Activated CD4-positive, alpha-beta T cell treated with anti-CD3 and anti-CD28 coated beads, Interleukin-2, Interleukin-6, amounts not matched to agents 100 ng/mL and 50 ng/mL, durations not matched to agents 16 hours and 8 hours (primary cell): ENCODE measurements at regions not wholly inside any gene's neighbourhood (a gene's known extent, or its start where the extent isn't known, plus 50 kb on each side); places are given as distances from the start of the nearest gene placed in this dataset.
"Not testable (repeated sequence)": the region's sequence is repeated elsewhere in the genome, so short reads cannot be mapped to it uniquely, and the experiment has no call there.

ENCODE experiments used
- DNase-seq: peaks from one replicate; pipeline ENCODE4 v3.0.0-alpha.2; 2020

DNA sequence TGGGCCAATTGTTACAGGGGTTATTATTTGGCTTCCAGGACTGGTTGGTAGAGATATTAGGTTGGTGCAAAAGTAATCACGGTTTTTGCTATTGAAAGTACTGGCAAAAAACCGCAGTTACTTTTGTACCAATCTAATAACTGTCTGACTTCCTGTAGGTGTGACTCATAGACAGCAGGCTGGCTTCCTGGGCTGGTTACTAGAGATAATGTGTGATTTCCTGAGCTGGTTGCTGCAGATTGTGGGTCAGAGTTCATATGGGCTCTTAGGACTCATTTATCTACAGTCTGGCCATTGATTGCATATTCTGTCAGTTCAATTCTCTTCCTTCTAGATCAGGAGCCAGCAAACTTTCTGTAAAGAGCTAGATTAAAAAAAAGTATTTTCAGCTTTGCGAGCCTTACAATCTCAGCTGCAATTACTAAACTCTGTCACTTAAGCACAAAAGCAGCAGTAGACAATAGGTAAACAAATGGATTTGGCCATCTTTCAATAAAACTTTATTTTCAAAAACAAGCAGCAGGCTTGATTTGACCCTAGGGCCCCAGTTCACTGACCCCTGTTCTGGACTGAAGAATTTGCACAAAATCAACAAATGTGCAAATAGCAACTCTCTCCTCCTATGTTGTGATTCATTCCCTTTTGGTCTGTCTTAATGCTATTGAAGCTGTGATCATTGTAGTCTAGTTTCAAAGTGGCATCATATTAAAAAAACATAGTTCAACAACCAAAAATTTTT lies 50.8 kb upstream of the BOD1L1 start:
- peak; percentile 18 for DNase-seq

DNA sequence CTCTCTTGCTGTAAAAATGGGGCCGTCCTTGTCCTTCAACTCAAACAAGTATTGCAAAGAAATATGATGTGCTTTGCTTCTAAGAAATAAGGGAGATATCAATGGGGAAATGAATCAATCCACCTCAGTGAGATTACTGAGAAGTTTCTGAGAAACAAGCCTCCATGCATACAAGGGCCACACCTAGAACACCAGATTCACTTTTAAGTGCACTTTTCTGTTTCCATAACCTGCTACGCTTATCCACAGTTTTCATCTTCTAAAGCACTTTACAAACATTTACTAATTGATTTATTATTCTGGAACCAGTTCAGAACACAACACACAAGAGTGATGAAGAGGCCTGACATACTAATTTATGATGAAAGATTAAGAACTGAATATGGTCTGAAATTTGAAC lies 54.0 kb upstream of the BOD1L1 start:
- DNase-seq, result no peak

DNA sequence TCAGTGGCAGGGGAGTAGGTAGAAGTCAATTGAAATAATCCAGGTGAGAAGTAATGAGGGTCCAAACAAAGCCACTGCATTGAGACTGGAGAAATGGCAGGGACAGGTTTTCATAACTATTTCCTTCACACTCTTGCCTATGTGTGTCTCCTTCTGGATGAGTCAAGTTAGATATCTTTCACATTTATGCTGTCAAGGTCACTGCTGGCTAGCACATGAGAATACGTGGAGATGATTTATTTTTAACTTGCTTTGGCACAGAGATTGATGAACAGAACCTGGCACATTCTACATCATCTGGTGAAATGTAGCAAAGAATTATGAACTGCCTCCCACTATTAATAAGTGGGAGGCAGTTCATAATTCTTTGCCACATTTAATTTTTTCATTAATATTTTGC lies 66.7 kb upstream of the BOD1L1 start:
- DNase-seq, result no peak

DNA sequence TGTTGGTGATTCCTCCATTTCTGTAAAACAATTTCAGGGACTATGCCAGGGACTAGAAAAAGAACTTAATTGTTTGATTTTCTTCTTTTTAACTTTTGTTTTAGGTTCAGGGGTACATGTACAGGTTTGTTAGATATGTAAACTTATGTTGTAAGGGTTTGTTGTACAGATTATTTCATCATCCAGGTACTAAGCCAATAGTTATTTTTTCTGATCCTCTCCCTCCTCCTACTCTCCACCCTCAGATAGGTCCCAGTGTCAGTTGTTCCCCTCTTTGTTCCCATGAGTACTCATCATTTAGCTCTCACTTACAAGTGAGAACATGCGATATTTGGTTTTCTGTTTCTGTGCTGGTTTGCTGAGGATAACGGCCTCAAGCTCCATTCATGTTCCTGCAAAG lies 70.8 kb upstream of the BOD1L1 start:
- no peak for DNase-seq

DNA sequence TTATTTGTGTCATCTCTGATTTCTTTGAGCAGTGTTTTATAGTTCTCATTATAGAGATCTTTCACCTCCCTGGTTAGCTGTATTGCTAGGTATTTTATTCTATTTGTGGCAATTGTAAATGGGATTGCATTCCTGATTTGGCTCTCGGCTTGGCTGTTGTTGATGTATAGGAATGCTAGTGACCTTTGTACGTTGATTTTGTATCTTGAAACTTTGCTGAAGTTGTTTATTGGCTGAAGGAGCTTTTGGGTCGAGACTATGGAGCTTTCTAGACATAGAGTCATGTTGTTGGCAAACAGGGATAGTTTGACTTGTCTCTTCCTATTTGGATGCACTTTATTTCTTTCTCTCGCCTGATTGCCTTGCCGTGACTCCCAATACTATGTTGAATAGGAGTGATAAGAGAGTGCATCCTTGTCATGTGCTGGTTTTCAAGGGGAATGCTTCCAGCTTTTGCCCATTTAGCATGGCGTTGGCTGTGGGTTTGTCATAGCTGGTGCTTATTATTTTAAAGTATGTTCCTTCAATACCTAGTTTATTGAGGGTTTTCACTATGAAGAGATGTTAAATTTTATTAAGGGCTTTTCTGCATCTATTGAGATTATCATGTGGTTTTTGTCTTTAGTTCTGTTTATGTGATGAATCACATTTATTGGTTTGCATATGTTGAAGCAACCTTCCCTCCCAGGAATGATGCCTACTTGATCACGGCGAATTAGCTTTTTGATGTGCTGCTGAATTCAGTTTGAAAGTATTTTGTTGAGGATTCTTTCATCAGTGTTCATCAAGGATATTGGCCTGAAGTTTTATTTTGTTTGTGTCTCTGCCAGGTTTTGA lies 72.7 kb upstream of the BOD1L1 start:
- no peak for DNase-seq

- not testable (repeated sequence) for DNase-seq
These were observed 73.3 kb upstream of the BOD1L1 start for GRCh38 chr4:13700858-13701140.

- no peak for DNase-seq
These were observed 74.5 kb upstream of the BOD1L1 start for GRCh38 chr4:13701937-13702446.

GRCh38 chr4:13703096-13703495 lies 75.6 kb upstream of the BOD1L1 start:
- no peak for DNase-seq

DNA sequence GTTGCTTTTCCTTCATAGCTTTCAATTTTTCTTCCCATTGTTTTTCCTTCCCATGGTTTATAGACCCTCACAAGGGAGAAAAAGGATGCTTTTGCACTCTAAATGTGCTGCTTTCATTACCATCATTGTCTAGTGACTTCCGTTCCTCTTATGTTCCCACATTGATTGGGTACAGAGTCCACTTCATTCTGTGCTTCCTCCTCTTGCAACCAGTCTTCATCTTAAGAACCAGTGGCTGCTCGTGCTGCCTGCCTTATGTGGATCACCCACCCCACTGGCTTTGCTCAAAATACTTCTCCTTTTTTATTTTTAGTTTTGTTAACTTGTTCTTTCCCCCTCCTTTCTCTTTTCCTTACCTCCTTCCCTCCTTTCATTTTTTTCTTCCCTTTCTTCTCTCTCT lies 76.5 kb upstream of the BOD1L1 start:
- DNase-seq, result no peak

GRCh38 chr4:13704761-13705160 lies 77.2 kb upstream of the BOD1L1 start:
- no peak for DNase-seq

GRCh38 chr4:13705521-13706041 lies 78.1 kb upstream of the BOD1L1 start:
- no peak for DNase-seq

DNA sequence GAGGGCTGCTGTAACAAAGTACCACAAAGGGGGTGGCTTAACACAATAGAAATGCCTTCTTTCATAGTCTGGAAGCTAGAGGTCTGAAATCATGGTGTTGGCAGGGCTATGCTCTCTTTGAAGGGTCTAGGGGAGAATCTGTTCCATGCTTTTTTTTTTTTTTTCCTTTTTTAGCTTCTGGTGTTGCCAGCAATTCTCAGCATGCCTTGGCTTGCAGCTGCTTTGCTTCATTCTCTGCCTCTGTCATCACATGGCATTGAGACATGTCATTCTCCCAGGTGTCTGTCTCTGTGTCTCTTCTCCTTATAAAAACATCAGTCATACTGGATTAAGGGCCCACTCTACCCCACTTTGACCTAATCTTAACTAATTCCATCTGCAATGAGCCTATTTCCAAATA lies 78.6 kb upstream of the BOD1L1 start:
- no peak for DNase-seq

DNA sequence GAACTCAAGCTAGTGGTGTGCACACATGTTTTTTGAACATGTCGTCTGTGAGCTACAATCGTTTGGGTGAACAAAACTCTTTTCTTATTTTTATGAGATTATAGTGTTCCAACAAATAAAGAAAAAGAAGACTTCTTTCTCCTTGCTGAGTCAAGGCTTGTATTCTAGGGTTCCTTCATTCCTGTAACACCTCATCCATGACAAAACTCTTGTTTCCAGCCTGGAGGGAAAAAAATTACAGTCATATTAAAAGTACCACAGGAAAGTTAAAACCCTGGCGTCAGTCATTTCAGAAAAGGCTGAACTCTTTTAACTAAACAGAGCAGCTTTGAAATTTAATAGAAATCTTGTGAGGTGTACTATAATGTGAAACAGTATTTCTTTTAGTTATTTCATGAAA lies 79.2 kb upstream of the BOD1L1 start:
- DNase-seq, result no peak

DNA sequence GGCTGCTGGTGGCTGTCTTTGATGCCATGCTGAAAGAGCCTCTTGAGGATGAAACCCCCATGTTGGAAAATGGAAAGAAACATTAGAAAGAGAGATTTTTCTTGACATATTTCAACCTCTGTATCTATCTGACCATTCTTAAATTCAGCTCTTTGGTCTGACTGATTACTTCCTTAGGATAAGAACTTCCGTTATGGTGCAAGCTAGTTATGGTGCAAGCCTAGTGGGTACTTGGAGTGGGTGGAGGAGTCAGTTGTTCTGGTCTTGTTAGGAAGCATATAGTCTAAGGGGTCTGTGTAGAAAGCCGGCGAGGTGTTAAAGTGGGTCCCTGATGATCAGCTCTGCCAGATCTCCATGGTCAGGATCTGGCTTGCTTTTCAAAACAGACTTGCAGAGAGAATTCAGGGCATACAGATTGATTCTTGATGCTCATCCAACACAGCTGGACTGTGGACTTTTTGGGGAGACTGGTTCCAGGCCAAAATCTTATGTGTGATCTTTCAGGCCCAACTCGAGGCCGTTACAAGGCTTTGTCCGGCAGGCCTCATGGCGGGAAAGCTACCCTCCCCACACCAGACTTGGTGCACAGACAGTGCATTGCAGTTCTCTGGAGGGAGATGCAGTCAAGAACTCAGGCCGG lies 82.8 kb upstream of the BOD1L1 start:
- no peak for DNase-seq

GRCh38 chr4:13711233-13711785 lies 83.8 kb upstream of the BOD1L1 start:
- DNase-seq, result no peak

DNA sequence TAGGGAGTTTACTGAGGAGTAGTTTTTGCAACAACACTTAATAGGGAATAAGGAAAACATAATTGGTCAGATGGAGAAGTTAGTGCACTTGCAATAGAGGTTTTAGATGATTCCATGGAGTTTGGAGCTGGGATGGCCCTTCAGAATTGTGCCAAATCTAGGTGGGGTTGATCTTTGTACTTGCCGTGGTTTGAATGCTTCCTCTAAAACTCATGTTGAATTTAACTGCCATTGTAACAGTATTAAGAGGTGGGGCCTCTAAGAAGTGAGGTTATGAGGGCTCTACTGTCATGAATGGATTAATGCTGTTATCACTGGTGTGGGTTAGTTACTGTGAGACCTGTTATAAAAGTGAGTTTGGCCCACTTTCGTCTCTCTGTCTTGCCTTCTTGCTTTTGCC lies 94.4 kb upstream of the BOD1L1 start:
- DNase-seq, result no peak

DNA sequence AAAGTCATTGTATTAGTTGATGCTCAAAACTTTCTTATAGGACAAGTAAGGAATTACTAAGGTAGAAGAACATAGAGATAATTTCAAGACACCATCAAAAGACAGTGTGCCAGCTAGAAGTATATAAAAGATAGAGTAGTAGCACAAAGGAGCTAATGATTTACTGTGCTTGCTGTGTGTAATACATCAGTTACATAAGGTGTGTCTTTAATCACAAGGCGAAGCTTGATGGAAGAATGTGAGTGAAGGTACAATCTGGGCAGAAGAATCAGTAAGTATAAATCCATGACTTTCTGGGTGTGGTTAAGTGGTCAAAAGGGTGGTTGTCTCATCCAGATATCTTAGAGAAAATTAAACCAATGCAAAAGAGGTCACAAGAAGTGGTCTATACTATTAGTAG lies 95.1 kb upstream of the BOD1L1 start:
- DNase-seq, result no peak

DNA sequence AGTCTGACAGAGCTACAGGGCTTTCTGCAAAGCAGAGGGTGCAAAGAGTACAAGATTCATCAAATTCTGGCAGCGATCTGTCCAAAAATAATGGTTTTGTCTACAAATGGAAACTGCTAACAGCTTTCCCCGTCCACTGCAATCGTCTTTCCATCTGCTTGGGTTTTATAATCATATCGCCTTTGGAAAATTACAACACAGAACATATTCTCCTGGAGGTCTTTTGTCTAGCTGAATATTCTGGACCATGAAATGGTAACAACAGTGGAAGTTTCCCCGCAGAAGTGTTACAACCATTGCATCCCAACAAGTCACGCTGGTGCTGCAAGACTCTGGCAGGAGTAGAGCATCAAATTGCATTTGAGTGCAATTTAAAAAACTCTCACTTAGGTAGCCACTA lies 101.2 kb upstream of the BOD1L1 start:
- DNase-seq, result no peak

DNA sequence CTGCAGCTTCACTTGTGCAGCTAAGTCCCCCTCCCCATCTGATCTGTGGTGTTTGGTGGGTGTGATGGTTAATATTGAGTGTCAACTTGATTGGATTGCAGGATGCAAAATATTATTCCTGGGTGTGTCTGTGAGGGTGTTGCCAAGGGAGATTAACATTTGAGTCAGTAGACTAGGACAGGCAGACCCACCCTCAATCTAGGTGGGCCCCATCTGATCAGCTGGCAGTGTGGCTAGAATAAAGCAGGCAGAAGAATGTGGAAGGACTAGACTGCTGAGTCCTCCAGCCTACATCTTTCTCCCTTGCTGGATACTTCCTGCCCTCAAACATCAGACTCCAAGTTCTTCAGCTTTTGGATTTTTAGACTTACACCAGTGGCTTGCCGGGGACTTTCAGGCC lies 103.5 kb upstream of the BOD1L1 start:
- no peak for DNase-seq

DNA sequence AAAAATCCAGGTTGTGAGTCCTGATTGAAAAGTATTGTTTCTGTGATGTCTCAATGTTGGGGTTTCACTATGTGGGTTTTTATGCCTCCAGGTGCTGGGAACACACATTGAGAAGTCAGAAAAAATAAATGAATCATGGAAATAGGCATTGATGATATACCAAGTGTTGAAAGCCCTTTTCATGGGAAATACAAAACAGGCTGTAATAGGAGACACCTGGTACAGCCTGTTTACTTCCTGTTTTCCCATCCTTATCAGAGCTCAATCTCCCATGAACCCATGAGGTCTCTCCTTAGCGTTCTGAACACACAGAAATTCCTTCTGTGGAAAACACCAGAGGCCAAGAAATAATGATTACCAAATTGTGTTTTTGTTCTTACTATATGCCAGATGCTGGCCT lies 106.3 kb upstream of the BOD1L1 start:
- DNase-seq, result no peak

DNA sequence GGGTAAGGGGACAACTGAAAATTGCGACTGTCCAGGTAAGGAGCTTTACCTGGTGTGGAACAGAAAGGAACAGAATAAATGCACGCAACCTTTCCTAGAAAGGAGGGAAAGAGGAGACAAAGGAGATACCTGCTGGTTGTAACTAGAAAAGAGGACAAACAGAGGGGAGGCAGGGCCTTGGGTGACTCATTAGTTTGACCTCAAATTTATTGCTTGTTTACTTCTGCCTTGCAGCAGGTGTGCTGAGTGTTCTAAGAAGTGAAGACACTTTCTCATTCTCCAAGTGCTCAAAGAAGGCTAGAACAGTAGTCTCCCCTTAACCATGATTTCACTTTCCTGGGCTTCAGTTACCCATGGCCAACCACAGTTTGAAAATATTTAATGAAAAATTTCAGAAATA lies 123.1 kb upstream of the BOD1L1 start:
- DNase-seq, result no peak

DNA sequence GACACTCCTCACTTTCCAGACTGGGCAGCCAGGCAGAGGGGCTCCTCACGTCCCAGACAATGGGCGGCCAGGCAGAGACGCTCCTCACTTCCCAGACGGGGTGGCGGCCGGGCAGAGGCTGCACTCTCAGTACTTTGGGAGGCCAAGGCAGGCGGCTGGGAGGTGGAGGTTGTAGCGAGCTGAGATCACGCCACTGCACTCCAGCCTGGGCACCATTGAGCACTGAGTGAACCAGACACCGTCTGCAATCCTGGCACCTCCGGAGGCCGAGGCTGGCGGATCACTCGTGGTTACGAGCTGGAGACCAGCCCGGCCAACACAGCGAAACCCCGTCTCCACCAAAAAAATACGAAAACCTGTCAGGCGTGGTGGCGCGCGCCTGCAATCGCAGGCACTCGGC lies 134.1 kb upstream of the BOD1L1 start:
- DNase-seq, result not testable (repeated sequence)

DNA sequence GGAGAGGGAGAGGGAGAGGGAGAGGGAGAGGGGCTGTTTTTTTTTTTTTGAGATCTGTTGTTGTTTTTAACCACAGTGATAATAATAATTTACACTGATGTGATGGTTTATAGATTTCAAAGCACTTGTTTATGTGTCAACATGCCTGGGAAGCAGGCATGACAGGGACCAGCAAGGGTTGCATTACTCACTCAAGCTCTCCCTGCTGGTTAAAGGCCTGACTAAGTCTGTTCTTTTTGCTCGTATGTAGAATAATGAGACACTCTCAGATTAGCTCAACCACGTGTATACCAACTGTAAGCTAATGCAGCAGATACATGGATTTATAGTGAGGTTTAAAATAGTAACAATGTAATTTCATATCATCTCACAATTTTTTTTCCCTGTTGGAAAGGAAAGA lies 134.6 kb upstream of the BOD1L1 start:
- DNase-seq, result no peak

DNA sequence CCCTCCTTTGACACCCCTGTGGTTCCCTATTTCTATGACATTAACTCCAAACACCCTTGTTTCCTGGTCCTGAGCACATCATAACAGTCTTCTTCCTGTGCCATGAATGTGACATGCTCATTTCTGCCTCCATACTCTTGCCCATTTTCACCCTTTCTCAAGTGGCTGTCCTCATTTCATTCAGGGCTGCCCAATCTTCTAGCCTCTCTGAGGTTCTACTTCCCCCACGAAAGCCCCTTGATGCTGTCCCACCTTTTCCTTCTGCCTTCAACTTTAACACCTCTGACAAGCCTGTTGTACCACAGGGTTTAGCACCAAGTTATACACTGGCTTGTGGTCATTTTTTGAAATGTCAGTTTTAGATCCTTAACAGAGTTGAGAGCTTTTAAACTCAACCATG lies 136.2 kb upstream of the BOD1L1 start:
- no peak for DNase-seq
